ENCODE measurements at regions not wholly inside any gene's neighbourhood (a gene's known extent, or its start where the extent isn't known, plus 50 kb on each side); places are given as distances from the start of the nearest gene placed in this dataset.
"Not testable (repeated sequence)": the region's sequence is repeated elsewhere in the genome, so short reads cannot be mapped to it uniquely, and the experiment has no call there.

DNA sequence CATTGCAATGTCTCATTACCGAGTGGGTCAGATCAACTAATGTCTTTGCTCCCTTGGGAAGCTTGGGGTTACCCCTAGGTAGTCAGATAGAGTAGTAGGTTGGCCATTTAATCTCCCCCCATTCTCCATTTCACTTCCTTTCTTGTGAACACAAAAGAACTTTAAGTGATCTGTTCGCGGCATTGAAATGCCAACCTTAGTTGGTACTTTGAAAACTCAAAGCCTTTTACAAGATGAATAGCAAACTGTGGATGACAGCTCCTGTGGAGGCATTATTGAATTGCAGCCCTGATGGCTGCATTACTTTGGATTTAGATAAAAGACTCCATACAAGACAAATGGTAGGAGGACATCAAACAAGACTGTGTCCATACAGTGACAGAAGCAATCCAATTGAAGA is 469.1 kb downstream of the GBA3 start:
- DNase-seq: no peak

DNA sequence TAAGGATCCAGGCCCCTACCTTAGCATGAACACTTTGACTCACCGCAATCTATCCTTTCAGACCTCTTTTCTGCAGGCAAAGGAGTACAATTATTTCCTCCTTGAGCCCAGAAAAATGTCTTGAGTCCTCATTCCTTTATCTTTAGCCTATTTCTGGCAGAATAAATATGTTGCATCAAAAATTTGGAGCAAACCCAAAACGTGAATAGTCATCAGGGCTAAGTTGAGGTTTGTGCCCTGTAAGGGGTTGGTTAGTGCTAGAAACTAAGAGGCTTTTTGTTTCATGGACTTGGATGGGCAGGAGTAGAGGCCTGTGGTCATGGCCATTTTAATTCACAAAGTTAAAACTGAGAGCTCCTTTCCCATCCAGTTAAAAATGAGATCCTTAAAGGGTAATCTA is 460.3 kb downstream of the GBA3 start:
- no peak for DNase-seq

DNA sequence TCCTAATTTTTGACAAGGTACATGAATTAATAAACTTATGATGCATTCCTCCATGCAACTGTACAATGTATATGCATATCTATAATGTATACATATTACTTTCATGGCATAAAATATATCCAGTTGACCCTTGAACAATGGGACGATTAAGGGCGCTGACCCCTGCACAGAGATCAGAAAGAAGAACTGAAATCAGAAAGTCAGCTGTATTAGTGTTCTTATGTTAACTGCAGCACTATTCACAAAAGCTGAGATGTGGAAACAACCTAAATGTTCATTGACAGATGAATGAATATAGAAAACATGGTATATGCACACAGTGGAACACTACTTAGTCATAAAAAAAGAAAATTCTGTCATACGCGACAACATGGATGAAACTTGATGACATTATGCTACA is 457.1 kb downstream of the GBA3 start:
- DNase-seq: no peak

DNA sequence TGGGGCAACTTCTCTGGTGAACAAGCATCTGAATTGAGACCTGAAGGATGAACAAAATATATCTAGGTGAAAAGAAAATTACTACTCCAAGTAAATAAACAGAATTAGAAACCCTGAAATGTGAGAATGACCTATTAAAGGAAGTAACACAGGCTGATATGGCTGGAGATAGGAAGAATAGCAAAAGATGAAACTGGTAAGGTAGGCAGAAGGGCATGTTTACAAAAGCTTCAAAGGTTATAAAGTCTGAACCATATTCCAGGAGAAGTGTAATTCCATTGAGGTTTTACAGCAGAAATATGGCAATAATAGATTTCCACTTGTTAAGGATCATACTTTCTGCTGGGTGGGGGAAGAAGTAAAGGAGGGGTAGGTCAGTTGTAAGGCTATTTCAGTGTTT is 452.0 kb downstream of the GBA3 start:
- no peak for DNase-seq

DNA sequence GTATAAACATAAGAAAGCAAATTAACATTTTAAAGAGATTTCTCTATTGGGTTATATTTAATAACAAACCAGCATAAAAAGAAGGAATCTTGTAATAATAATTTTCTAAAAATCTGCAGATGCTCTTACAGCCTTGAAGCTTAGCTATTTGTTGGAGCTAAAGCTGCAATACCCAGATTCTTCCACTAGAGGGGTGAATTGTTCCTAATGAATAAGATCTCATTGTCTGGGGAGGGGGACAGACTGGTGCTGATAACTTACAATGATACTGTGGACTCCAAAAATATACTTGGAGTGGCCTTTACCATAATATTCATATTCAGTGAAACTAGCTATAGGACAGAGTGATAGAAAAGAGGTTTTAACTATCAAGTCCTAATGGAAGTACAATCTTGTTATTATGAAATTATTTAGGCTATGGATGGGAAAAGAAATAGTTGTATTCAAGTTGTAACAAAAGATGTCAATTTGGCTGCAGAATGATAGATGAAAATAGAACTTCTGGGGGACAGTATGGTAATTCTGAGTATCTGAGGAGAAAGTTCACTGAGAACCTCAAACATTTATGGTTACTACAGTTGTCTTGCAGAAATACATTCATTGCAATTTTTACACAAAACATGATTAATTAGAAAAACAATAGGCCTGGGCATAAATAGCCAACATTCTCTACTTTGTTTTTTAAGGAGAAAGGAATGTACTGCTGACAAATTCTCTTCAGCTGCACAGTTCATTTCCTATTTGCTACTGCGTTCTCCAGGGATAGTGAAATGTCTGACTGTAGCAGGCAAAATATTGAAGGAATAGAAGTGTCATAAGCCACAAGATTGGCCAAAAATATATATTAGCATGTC is 443.3 kb downstream of the GBA3 start:
- DNase-seq: peak; percentile 17

DNA sequence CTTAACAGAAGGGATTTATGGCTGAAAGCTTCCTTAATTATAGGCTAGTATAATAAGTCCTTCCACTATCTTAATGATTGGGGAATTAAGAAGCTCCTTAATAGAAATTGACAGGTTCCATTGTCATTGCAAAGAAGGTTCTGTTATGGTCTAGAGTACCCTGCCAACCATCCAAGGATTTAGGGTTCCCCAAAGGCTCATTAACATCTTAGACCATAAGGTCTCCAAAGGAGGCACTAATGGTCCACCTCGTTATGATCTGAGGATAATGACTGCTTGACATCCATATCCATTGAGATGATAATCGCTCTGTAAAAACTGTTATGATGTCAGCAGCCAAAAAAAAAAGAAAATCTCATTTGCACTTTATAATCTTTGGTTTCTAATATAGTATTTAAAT is 441.6 kb downstream of the GBA3 start:
- DNase-seq: no peak

DNA sequence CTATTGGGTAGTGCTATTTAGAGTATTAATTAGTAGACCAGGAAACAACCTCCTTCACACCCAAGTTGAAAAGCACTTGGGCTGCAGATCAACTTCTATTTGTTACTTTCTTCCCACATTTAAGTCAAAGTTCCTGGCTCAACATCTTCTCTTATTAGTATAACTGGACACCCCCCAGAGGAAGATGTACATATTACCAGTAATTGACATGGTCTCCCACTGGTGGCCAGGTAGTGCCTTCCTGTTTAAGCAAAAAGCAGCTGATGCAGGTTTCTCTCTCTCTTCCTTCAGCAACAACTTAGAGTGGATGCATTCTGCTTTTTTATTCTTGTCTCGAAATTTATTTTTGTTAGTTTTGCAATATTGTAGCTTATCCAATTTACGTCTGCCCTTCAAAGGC is 438.1 kb downstream of the GBA3 start:
- no peak for DNase-seq

DNA sequence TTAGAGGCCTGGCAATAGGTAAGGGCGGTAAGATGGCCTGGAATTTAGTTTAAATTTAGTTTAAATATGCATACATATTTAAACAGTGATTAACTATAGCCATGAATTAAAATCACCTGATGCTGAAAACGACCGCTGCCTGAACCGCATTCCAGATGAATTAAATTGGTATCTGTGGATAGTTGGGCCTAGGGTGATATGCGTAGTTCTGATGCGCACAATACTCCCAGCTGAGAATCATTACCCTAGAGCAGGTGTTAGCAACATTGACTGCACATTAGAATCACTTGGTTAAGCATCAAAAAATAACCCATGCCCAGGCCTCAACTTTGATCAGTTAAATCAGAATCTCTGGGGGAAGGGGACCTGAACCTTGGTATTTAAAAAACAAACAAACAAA is 432.4 kb downstream of the GBA3 start:
- no peak for DNase-seq

DNA sequence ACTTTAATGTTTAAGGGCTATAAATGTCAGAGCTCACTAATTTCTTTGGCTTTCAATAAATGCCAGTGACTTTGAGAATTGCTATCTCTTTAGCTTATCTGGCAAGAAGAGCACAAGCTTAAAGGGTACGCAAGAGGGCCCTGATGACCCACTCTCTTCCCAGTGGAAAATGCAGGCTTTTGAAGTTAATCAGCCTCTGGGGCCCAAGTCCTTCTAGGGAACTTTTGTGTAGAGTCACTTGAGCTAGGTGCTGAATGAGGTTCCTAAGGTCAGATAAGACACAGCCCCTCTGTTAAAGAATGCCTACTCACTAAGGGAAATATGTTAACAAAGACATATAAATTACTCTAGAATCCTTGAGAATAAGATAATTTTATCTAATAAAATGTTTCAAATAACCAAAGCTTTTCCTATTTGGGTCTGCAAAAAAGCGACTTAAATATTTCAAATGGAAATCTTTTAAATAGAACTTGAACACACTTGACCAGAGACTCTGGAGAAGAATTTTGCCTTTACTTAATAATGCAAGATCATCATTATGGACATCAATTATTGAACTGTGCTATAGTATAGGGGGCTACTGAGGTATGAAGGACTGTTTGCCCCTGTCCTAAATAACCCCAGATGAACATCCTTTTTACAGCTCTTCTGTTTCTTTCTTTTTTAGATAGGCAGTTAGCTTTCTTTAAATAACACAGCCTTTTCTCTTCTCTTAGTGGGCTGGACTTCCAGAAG is 430.1 kb downstream of the GBA3 start:
- DNase-seq: no peak

DNA sequence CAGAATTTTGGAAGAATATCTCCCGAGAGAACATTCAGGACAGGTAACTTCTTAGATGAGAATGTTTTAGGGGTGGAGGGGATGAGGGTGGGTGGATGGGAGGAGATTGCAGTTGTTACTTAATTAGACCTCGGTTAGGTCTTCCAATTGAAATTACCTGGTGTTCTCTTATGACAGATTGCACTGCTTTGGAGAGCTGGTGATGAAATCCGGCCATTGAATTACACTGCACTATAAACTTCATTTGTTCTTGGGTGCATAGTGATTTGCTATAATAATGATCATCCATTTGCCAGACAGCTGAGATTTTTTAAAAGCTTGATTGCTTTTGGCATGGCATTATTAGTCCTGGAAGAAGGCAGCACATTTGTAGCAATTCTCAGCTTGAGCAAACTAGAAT is 427.6 kb downstream of the GBA3 start:
- DNase-seq: no peak

DNA sequence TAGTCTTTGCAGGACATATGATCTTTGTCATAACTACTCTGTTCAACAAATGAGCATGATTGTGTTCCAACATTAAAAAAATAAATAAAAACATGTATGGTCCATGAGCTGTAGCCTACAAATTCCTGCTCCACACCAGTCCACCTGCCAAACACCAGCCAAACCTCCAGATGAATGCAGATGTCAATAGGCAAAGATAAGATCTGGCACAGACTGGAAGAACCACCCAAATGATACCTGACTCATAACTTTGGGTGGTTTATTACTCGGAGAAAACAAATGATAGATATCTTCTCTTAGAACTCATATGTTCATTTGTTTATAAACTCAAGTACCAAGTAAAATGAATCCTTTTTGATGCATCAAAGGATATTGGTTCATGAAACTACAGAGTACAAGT is 425.1 kb downstream of the GBA3 start:
- DNase-seq: no peak

DNA sequence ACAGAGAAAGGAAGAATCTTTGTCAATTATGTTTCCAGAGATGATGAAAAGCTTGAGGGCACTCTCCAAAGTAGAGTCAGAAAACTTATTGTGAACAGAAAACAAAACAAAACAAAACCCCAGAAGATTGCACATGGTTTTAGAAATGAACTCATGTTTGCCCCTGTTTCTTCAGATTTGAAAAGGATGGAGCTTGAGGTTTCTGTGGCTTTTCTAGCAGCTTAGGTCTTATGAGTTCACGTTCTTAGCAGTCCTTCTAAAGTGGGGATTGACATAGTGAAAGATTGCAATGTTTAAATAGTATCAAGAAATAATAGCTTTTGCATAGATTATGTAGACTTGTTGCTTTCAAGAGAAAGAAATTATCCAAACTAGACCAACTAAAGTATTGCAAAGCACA is 421.8 kb downstream of the GBA3 start:
- no peak for DNase-seq

DNA sequence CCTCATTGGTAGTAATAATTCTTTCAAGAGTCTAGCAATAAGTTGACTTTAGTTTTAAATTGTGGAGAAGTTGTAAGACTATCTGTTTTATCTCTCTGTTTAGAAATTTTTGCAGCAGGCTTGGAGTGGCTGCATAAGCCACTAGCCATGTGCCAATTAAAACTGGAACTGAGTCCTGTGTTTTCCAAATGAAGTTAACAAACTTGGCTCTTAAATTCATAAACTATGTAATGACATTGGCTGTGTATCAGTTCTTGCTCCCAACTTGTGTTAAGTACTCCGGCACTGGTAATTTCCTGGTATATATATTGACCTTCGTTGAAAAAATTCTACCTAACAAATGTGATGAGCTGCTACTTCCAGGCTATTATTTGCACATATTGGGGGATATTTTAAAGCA is 420.4 kb downstream of the GBA3 start:
- DNase-seq: no peak

DNA sequence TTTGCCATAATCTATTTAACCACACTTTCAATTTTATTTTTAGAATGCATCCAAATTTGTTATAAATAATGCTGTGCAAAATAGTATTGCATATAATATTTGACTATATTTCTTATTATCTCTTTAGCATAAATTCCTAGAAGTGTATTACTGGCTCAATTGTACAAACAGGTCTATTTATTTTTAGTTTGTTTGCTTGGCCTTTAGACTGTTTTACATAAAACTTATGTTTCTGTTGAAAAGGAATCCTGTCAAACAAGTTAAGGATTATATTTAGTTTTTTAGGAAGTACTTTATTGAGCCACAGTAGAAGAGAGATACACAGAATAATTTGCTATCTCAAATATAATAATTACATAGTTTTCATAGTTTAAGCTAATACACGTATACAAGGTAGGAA is 413.8 kb downstream of the GBA3 start:
- no peak for DNase-seq

DNA sequence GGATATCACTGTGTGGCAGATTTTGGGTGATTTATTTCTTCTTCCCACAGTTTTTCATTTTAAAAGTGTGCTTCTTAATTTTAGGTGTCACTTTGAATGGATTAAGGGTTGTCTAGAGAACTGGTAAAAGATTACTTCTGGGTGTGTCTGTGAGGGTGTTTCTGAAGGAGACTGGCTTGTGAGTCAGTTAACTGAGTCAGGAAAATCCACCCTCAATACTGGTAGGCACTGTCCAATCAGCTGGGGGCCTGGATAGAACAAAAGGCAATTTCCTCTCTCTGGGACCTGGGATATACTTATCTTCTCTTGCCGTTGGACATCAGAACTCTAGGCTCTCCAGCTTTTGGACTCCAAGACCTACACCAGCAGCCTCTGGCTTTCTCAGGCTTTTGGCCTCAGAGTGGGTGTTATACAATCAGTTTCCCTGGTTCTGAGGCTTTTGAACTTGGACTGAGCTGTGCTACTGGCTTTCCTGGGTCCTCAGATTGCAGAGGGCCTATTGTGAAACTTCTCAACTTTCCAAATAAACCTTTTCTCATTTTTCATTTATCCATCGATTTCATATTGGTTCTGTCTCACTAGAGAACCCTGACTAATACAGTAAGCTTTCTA is 413.1 kb downstream of the GBA3 start:
- DNase-seq: no peak

DNA sequence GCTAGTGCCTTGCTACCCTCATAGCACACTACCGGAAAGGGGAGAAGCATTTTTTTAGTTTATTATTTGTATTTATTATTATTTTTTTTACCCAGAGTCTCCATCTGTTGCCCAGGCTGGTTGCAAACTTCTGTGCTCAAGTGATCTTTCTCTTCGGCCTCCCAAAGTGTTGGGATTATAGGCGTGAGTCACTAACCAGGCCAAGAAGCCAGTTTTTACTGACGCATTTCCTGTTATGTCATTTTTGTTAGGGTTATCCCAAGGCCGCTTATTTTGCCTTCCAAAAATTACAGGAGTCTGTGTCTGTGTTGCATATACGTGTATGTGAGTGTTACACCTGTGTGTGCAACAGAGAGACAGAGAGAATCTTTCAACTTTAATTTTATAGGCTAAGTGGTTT is 404.5 kb downstream of the GBA3 start:
- DNase-seq: no peak

DNA sequence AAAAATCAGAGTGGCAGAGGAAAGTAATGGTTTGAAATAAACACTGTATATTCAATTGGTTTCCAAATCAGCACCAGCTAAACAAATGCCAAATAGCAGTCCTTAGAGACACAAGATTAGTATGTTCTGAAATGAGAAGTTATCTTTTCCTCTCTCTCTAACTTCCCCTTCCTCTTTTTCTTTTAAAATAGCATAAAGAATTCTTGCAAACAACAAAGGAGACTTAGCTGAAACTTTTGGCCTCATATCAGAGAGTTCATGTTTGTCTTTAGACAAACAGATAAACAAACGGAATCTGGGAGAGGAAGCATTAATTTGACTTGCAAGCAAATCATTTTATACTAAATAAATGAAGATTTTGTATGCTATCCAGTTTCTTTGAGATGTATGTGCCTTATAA is 399.0 kb downstream of the GBA3 start:
- no peak for DNase-seq

DNA sequence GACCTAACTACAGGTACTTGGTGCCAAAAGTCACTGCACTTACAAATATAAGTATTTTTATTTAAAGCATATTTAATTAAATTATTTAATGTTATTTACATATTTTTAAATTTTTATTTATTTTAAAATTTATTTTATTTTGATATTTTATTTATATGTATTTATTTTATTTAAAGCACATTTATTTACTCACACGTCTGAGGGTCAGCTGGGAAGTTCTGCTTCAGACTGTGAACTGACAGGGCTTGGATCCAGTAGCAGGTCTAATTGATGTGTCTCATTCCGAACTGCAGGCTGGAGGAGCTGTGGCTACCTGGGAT is 392.5 kb downstream of the GBA3 start:
- no peak for DNase-seq

DNA sequence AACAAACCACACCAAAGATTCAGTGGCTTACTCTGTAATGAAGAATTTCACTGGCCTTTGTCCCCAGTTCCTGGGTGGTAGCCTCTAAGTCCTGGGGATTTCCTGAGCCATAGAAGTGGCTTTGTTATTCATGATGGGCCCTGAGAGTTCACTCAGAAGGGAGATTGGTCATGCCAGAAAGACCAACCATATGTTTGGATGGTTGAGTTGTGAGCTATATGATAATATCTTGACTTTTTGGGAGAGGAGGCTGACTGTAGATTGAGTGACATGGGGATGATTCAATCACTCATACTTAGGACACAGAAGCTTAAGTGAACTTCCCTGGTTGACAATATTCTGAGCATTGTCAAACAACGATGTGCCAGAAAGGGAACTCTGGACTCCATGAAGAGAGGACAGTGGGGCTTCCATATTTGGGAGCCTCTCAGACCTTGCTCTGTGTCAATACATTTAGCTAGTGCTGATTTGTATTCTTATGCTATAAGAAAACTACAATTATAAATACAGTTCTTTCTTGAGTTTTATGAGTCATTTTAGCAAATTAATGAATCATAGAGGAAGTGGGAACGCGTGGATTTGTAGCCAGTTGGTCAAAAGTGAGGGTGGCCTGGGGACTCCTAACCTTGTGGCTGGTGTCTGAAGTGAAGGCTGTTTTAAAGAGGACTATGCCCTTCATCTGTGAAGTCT is 392.0 kb downstream of the GBA3 start:
- DNase-seq: no peak

DNA sequence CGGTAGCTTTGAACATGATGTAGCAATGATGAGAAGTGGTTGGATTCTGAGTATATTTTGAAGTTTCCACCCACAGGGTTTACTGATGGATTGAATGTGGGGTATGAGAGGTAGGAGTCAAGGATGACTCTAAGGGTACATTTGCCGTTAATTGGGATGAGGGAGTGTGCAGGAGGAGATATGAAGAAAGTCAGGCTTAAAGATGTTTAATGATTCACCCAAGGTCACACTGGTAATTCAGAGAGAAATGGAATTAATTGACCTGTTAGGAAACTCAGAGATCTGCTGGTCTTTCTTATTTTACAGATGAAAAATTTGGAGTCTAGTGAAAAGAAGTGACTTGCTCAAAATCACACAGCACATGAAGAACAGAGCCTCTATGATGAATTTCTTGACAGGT is 390.7 kb downstream of the GBA3 start:
- DNase-seq: no peak

DNA sequence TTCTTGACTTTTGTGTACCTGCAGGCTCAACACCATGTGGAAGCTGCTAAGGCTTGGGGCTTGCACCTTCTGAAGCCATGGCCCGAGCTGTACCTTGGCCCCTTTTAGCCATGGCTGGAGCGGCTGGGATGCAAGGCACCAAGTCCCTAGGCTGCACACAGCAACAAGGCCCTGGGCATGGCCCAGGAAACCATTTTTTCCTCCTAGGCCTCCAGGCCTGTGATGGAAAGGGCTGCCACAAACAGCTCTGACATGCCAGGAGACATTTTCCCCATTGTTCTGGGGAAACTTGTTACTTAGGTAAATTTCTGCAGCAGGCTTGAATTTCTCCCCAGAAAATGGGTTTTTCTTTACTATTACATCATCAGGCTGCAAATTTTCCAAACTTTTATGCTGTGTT is 387.4 kb downstream of the GBA3 start:
- DNase-seq: not testable (repeated sequence)

DNA sequence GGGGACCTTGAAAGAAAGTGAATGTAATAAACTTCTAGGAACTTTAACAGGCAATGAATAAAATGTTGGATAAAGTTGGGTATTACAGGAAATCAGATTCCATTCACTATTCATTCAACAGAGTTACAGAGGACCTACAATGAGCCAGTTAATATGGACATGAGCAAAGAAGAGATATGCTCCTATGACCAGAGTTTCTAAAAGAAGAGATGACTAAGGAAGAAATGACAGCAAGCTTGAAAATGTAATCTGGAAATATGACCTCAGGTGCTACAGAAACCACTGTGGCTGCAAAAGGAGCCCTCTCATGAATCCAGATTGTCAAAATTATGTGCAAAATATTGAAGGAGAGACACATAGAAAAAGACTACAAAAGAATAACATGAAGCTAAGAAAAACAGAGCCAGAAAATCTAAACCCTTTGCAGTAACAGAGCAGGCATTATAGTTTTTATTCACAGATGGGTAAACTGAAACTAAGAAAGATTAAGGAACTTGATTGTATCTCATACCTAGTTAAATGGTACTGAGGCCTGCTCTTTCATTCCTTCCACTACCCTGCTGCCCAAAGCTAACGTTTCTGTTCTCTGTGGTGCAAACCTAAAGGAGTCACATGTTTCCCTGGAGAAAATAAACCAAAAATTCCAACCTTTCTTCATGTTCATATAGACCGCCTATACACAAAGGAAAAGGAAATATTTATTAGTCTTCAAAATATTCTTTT is 378.3 kb downstream of the GBA3 start:
- DNase-seq: no peak

DNA sequence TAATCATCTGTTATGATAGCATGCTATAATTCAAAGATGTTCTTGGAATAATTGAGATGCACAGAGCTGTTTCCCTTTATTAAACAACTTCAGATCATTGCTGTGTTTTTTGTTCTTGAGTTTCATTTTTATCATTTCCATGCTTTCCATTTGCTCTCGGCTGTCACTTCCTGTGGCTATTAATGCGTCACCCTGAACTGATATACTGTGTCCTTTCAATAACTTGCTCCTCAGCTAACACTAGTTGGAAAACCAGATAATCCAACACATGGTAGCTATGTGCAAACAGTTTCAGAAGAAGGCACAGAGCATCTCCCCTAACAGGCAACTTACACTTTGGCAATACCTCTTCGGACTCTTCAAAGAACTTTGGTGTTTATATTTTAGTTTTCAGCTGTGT is 376.0 kb downstream of the GBA3 start:
- DNase-seq: no peak

Data from CD4-positive, alpha-beta T cell treated with Interleukin-21 for 1 hour (primary cell).